SU-DHL-6 (cell line): ENCODE measurements at regions not wholly inside any gene's neighbourhood (a gene's known extent, or its start where the extent isn't known, plus 50 kb on each side); places are given as distances from the start of the nearest gene placed in this dataset.

Experiments
- H2AFZ ChIP-seq: fragments of 200-600 bp; sonication (generic); 2 replicates; pipeline ENCODE4 v1.6.1; 2014; ENCODE audit warnings: low read depth, mild to moderate bottlenecking, moderate library complexity, mixed read lengths, antibody characterized with exemption, low read length; ENCODE audit not compliant: severe bottlenecking
- H3F3A ChIP-seq: fragments of 200-600 bp; shearing (Covaris generic); 2 replicates; pipeline ENCODE4 v1.6.0; 2016; ENCODE audit warnings: antibody characterized with exemption, mild to moderate bottlenecking; ENCODE audit not compliant: insufficient read depth
- H3K27ac ChIP-seq: fragments of 200-600 bp; sonication (generic); 2 replicates; pipeline ENCODE4 v1.5.1; 2016; ENCODE audit warnings: low read depth, mild to moderate bottlenecking, low read length, moderate library complexity, mixed read lengths
- H3K27me3 ChIP-seq: fragments of 200-600 bp; sonication (generic), shearing (Covaris generic); 2 replicates; pipeline ENCODE4 v1.6.0; 2014; ENCODE audit warnings: mild to moderate bottlenecking, low read length
- H3K36me3 ChIP-seq: fragments of 200-600 bp; sonication (generic); 2 replicates; pipeline ENCODE4 v1.6.1; 2014; ENCODE audit warnings: mild to moderate bottlenecking, low read length, mixed read lengths
- H3K4me2 ChIP-seq: fragments of 300-600, 200-600 bp; shearing (Covaris generic), sonication (generic); 2 replicates; pipeline ENCODE4 v1.6.0; 2014; ENCODE audit warnings: low read length, low read depth, mild to moderate bottlenecking; ENCODE audit not compliant: poor library complexity, severe bottlenecking
- H3K4me3 ChIP-seq: fragments of 200-600 bp; sonication (generic); 2 replicates; pipeline ENCODE4 v1.5.1; 2014; ENCODE audit warnings: antibody characterized with exemption, low read length, mild to moderate bottlenecking, mixed read lengths; ENCODE audit not compliant: insufficient read depth, poor library complexity, severe bottlenecking
- H3K79me2 ChIP-seq: fragments of 200-600 bp; sonication (generic); 2 replicates; pipeline ENCODE4 v1.6.1; 2014; ENCODE audit warnings: mild to moderate bottlenecking, low read length, moderate library complexity; ENCODE audit not compliant: insufficient read depth
- H3K9ac ChIP-seq: fragments of 200-600 bp; sonication (generic); 2 replicates; pipeline ENCODE4 v1.7.0; 2014; ENCODE audit warnings: mild to moderate bottlenecking, low read length
- H3K9me2 ChIP-seq: fragments of 200-600 bp; sonication (generic); replicated peaks from 2 replicates; pipeline ENCODE4 v1.6.1; 2014; ENCODE audit warnings: low read length; ENCODE audit not compliant: insufficient read depth
- H3K9me3 ChIP-seq: fragments of 200-600 bp; sonication (generic); 2 replicates; pipeline ENCODE4 v1.6.1; 2014; ENCODE audit warnings: low read length, mixed read lengths; ENCODE audit not compliant: insufficient read depth
- H4K20me1 ChIP-seq: fragments of 200-600 bp; sonication (generic); 2 replicates; pipeline ENCODE4 v1.6.1; 2014; ENCODE audit warnings: low read depth, mild to moderate bottlenecking, antibody characterized with exemption, low read length, moderate library complexity, mixed read lengths
- EZH2phosphoT487 ChIP-seq: fragments of 200-600 bp; sonication (generic), shearing (Covaris generic); conservative IDR thresholded peaks from 2 replicates; pipeline ENCODE4 v1.6.1; 2018; ENCODE audit warnings: mild to moderate bottlenecking, antibody characterized with exemption, low read length, moderate library complexity, mixed read lengths
- TF ChIP-seq, protein P1 (sequence below): fragments of 200-600 bp; sonication (generic); IDR thresholded peaks from one replicate; pipeline ENCODE4 v1.5.1; 2017; ENCODE audit warnings: antibody characterized with exemption, mild to moderate bottlenecking, low read length, moderate library complexity; ENCODE audit not compliant: insufficient read depth, poor library complexity, severe bottlenecking

DNA sequence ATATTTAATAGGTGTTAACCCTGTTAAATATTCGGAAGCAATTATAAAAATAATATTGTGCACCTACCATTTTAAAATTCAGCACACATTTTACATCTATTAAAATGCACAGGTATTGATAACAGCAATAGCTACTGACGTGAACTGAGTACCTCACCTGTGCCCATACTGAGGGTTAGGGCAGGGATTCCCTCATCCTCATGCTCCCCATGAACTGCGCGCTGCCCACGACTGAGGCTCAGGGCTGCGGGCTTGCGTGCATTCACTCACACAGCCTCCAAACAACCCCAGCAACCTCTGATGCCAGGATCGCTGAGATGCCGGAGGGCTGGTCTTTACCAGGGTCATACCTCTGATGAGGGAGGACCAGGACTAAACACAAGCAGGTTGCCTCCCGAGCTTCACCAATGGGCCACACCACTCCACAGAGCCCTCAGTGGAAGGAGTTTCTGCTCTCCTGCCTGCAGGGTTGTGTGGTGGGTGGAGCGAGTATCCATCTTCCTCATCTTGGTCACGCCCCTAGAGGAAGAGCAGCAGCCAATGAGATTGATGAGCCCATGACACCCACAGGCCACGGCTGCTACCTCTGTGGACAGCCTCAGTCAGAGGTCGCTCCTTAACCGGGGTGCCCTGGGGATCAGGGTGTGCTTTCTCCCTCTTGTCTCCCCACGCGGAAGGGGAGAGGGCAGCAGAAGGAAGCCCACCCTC lies 478.3 kb downstream of the TNS3 start:
- Histone ChIP-seq H3K4me2 (no peak overlapping the region), H3K36me3 (no peaks in the 10 kb centered on the region), H2AFZ (no peak overlapping the region), H3K9ac (no peak overlapping the region), H3K4me3 (no peak overlapping the region), H3K27me3 (no peaks in the 10 kb centered on the region), H3K9me3 (no peaks in the 10 kb centered on the region), H3K27ac (no peak overlapping the region), H3K79me2 (no peaks in the 10 kb centered on the region), H4K20me1 (no peaks in the 10 kb centered on the region), H3F3A (no peaks in the 10 kb centered on the region; the same call in 1 of the 2 replicates), H3K9me2 (no peaks in the 10 kb centered on the region)
- no peak for TF ChIP-seq EZH2phosphoT487
- TF ChIP-seq, protein P1, sequence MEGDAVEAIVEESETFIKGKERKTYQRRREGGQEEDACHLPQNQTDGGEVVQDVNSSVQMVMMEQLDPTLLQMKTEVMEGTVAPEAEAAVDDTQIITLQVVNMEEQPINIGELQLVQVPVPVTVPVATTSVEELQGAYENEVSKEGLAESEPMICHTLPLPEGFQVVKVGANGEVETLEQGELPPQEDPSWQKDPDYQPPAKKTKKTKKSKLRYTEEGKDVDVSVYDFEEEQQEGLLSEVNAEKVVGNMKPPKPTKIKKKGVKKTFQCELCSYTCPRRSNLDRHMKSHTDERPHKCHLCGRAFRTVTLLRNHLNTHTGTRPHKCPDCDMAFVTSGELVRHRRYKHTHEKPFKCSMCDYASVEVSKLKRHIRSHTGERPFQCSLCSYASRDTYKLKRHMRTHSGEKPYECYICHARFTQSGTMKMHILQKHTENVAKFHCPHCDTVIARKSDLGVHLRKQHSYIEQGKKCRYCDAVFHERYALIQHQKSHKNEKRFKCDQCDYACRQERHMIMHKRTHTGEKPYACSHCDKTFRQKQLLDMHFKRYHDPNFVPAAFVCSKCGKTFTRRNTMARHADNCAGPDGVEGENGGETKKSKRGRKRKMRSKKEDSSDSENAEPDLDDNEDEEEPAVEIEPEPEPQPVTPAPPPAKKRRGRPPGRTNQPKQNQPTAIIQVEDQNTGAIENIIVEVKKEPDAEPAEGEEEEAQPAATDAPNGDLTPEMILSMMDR, result no peak

DNA sequence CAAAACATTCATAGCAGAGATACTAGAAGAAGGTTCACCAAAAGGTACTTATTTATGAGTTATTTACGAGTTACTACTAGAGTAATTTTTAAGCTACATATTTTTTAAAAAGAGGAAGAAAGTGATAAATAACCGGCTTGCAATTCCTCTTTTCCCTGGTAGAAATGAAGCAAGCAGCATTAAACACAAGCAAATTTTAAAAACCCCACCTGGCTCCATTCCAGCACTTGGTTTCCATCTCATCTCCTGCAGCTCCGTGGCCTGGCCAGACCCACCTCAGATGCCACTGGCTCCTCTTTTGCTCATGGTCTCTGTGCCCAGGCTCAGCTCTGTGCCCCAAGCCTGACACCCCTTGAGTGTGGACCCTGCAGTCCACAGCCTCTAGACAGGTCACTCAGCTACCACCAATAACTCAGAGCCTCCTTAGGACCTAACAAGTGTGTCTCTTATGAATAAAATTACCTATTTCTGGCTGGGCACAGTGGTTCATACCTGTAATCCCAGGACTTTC lies 479.5 kb downstream of the TNS3 start:
- Histone ChIP-seq H2AFZ (no peak overlapping the region), H3F3A (no peaks in the 10 kb centered on the region; the same call in 1 of the 2 replicates), H3K4me3 (no peak overlapping the region), H3K4me2 (no peak overlapping the region), H3K27ac (peak overlapping the region; percentile 3; the same call in 1 of the 2 replicates), H3K27me3 (no peaks in the 10 kb centered on the region), H3K79me2 (no peaks in the 10 kb centered on the region), H4K20me1 (no peaks in the 10 kb centered on the region), H3K9ac (no peak overlapping the region), H3K9me2 (no peaks in the 10 kb centered on the region), H3K9me3 (no peaks in the 10 kb centered on the region), H3K36me3 (no peaks in the 10 kb centered on the region)
- TF ChIP-seq, protein P1, result no peak
- TF ChIP-seq EZH2phosphoT487, result no peak

DNA sequence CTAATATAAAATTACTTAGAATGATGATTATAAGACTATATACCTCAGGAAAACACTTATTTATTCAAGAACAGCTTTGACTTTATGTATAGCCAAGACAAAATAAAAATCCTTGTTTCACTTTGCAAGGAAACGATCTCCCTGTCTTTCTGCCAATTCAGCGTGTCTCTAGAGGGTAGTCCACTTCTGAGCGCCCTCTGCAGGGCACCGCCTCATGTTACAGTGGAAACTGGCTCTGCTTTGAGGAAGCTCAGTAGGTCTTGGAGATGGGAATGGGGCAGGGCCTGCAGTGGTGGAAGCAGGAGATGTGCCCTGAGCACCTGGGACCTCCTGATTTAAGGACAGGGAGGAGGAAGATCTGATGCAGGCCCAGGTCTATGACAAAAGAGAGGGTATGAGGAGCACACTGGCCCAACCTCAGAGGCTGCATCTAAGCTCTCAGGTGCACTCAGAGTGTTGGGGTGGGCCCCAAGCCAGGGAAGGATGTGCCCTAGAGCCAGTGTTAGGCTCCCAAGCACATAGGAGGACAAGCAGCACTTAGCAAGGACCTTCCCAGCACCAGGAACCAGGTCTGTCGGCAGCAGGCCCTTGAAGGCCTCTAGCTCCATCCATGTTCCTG lies 481.0 kb downstream of the TNS3 start:
- Histone ChIP-seq H3K9me3 (no peaks in the 10 kb centered on the region), H3K9ac (no peak overlapping the region), H3K36me3 (no peaks in the 10 kb centered on the region), H4K20me1 (no peaks in the 10 kb centered on the region), H3F3A (no peaks in the 10 kb centered on the region; the same call in 1 of the 2 replicates), H3K4me2 (peak overlapping the region; percentile 6), H3K4me3 (no peak overlapping the region), H3K9me2 (no peaks in the 10 kb centered on the region), H3K27ac (no peak overlapping the region), H3K79me2 (no peaks in the 10 kb centered on the region), H2AFZ (peak overlapping the region; percentile 10), H3K27me3 (no peaks in the 10 kb centered on the region)
- TF ChIP-seq, protein P1, result peak; percentile 98
- TF ChIP-seq EZH2phosphoT487, result no peak
